ENCODE measurements at regions not wholly inside any gene's neighbourhood (a gene's known extent, or its start where the extent isn't known, plus 50 kb on each side); places are given as distances from the start of the nearest gene placed in this dataset.

DNA sequence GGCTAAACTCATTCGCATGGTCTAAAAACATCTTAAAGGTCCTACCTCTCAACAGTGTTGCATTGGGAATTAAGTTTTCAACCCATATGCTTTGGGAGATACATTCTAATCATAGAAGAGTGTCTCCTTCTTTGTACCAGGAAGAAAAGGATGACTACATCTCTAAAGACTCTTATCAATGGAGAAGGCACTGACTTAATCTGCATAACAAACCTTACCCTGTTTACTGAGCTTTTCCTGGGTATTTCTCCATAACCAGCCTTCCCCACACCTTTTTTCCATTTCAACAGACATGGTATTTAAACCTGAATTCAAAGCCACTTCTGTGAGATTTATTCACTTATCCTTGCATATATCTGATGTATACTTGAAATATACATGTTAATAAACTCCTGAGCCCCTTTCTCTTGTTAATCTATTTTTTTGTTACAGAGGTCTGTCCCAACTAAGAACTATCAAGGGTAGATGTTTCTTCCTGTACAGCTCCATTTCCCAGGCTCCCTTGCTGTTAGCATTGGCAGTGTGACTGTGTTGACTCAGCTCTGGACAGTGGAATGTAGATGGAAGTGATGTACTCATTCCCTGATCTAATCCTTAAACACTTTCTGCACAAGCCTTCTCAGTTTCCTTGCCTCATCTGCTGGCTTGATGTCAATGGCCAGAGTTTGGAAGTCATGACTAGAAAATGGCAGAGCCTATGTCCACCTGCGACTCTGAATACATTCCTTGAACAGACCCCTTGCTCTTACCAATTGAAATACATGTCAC lies 148.9 kb upstream of the CPEB2 start:
- TF ChIP-seq ZNF274 (IDR thresholded peaks at IDR 0.05; ENCODE audit: low read depth, low read length), result no peak
- TF ChIP-seq YY1 (IDR thresholded peaks at IDR 0.05; ENCODE audit: insufficient read depth, insufficient read length), result no peak
- no peak for TF ChIP-seq SUZ12 (IDR thresholded peaks at IDR 0.05; ENCODE audit: extremely low read depth, insufficient read depth, insufficient read length)

All from NT2/D1 (cell line).